Ovary (tissue), 3 donors: ENCODE measurements at regions not wholly inside any gene's neighbourhood (a gene's known extent, or its start where the extent isn't known, plus 50 kb on each side); places are given as distances from the start of the nearest gene placed in this dataset.

Experiments used
- CTCF ChIP-seq, 3 donors: fragments of 450-650 bp in 2 of 3; fragments of 200-600 bp in 1 of 3; IDR thresholded peaks; one replicate each; pipeline versions ENCODE4 v1.5.1 to v1.8.0; 2016 to 2022; ENCODE audit warnings: antibody characterized with exemption in 3 of 3, mild to moderate bottlenecking in 1 of 3
- EP300 ChIP-seq: sonication (generic); formaldehyde crosslinking; IDR thresholded peaks from one replicate; pipeline ENCODE4 v1.6.1; 2017; ENCODE audit warnings: antibody characterized with exemption
- POLR2A ChIP-seq: fragments of 450-650 bp; IDR thresholded peaks from one replicate; pipeline ENCODE4 v1.6.1; 2017; ENCODE audit warnings: antibody characterized with exemption, mild to moderate bottlenecking, moderate library complexity
- donor health status: DM: no; HTN: no; CAD: no.

DNA sequence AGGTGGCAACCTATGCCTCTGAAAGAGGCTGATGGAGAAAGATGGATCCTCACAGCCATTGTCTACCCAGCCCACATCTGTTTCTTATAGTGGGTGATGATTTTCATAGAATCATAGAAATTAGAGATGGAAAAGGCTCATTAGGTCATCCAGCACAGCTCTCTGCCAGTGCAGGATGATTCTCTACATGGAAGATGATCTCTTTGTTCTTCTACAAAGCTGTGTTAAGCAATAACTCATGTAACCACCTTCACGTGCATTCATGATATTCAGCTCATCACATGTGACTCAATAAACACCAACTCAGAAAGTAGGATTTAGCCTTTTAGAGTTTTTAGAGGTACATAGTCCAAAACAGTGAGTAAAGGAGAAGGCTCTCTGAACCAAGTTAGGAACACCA is 539.4 kb upstream of the ID2 start:
- TF ChIP-seq CTCF (IDR thresholded peaks at IDR 0.05) = no peak
- TF ChIP-seq EP300 = no peak
- no peak for TF ChIP-seq POLR2A
